Stimulated activated CD4-positive, alpha-beta T cell treated with anti-CD3 and anti-CD28 coated beads, TNF-alpha, amount 100 ng/mL, for 48 hours (primary cell): ENCODE measurements at regions not wholly inside any gene's neighbourhood (a gene's known extent, or its start where the extent isn't known, plus 50 kb on each side); places are given as distances from the start of the nearest gene placed in this dataset.
"Not testable (repeated sequence)": the region's sequence is repeated elsewhere in the genome, so short reads cannot be mapped to it uniquely, and the experiment has no call there.

Experiments
- DNase-seq, 3 donors: peaks; one replicate each; pipeline ENCODE4 v3.0.0-alpha.2; 2020; ENCODE audit warnings: low read depth in 3 of 3

DNA sequence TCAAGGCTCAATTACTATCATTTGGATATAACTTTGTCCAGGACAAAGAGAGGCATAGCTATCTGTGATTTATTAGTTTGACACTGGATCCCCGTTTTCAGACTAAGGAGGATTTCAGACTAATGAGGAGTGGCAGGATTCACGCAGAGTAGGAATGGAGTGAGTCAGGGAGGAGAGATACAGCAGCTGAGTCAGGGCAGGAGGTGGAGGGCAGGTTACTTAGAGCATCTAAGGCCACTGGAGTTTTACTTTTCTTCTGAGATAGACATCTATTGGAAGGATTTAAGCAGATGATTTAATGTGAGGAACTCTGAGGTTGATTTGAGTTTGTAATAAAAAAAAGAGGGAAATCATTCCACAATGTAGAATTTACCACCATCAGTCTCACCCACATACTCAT is 110.6 kb downstream of the RPIA start:
- not testable (repeated sequence) for DNase-seq

DNA sequence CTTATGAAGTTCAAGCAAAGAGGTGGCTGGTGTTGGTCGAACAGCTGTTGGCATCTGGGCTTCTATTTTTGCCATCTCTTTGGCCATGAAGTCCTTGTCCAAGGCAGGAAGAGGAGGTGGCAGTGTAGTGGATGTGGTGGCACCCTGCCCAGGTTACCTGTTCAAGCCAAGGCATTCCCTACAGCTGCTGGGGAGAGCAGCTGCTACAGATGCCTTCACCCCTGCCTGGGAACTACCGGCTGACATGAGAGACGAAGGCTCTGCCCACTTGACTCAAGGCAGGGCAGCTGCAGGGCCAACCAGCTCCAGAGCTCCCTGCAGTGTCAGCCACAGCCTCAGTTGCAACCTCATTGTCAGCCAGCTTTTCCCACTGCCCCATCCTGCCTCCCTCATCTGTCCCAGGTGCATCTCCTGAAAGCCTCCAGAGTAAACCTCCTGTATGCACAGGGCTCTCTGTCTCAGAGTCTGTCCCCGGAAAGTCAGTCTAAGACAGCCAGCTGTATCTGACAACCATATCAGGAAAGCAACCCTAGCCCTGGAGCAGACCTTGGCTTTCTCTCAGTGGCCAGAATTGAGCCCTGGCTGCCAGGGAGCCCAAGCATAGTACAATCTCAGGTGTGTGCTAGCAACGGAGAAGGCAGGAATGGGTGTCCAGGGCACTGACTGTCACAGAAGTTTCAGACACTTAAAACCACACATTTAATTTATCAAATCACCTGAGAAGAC is 115.9 kb downstream of the RPIA start:
- no peak for DNase-seq

DNA sequence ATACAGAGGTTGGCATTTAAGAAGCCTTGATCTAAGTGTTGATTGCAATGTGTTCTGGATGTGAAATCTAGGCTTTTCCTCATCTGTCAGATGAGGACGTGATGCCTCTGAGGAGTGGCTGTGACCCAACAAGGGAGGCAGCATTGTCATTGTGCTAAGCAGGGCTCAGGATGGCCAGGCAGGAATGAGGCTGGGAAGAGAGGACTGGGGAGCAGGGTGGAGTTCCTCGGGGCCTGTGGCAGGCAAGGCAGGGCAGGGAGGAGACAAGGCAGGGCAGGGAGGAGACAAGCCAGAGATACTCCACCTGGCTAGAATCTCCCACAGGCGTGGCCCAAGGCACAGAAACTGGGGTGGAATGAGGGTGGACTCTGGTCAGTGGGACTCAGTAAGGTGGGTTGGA is 116.6 kb downstream of the RPIA start:
- no peak for DNase-seq

DNA sequence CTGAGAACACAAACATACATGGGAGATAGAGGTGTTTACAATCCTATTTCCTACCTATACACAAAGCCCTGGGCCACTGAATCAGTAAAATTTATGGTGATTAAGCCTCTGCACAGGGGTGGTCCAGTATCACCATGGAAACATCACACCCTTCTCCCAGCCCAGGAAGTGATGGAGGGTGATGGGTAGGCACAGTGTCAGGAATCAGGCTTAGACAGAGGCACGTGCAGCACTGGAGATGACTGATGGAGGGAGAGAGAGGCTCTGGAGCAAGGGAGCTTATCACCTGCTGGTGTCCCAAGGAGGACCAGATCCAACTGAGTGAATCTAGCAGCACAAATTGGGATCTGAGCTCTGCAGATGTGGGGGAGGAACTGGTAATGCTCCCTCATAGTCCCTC is 117.2 kb downstream of the RPIA start:
- no peak for DNase-seq

DNA sequence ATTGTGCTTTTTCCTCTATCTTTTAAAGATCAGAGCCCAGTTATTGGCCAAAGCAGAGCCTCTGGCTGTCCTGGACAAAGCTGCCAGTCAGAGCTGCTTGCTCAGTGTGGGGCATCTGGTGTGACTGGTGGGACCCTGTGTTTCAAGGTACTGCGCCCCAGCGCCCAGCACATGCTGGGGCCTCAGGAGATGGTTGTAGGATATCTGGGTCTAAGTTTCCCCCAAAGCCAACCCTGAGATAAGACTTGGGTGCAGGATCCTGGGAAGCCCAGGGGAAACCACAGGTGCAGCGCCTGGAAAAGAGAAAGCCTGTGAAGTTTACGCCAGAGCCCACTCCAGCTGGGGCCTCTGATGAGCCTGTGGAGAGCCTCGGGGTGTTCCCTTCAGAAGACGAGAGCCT is 117.7 kb downstream of the RPIA start:
- no peak for DNase-seq

DNA sequence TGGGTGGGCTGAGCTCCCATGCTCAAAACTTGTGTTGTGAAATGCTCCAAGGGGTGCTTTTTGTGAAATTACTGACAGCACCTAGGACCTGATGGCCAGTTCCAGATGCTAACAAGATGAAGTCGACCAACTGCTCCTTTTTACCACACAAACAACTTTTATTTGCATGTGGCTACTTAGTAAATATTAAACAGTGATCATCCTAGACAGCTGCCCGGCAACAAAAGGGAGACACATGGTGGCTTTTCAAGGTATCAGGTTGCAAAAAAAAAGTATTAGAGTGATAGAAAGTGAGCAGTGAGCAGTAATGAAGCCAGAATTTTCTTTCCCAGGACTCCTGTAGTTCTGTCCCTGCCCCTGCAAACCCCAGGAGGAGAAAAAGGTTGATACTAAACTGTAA is 118.5 kb downstream of the RPIA start:
- no peak for DNase-seq

DNA sequence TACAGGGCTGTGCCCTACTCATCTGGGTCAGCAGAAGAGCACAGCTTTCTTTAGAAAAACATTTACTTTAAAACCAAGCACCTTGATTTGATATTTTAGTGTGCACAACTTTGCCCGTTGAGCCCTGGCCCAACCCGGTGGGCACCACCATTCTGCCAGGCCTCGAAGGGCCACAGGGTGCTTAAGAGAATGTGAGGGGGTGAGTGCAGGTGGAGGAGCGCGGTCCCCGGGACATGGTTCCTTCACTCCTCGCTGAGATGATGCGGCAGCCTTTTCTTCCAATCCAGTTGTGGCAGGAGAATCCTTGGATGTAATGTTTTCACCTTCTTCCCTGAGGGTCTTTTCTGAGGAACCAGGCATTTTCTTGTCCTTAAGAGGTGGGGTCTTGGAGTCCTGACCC is 119.0 kb downstream of the RPIA start:
- no peak for DNase-seq

DNA sequence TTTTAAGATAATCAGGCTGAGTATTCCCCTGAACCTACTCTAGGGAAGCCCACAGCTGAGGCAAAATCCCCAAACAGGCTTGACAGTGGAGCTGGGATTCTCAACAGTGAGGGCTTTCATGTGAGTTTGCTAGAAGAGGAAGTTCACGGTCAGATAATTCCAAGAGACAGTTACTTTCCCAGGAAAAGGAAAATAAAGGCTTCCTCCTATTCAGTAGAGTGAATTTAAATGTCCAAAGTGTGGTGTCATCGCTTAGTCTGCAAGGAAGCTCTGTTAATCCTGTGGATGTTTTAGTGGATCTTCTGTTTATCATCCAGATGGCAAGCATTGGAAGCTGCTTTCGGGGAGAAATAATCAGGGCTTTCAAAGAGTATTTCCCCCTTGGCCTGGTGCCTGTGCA is 119.8 kb downstream of the RPIA start:
- no peak for DNase-seq

DNA sequence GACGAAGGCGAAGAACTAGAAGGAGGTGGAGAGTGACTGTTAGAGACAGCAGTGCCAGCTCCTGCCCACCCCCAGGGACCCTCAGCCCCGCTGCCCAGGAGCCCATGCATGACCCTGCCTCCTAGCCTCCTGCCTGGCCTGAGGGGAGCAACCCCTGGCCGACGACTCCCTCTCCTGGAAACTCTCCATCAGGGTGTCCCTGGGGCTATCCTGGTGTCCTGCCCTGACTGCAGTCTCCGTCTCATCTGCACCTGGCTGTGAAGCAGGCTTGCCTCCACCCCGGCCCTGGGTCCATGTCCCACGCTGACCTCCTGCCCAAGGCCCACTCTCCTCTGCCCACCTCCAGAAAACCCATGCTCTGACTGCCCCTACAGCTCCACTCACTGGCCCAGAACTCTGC is 120.2 kb downstream of the RPIA start:
- DNase-seq, result no peak

DNA sequence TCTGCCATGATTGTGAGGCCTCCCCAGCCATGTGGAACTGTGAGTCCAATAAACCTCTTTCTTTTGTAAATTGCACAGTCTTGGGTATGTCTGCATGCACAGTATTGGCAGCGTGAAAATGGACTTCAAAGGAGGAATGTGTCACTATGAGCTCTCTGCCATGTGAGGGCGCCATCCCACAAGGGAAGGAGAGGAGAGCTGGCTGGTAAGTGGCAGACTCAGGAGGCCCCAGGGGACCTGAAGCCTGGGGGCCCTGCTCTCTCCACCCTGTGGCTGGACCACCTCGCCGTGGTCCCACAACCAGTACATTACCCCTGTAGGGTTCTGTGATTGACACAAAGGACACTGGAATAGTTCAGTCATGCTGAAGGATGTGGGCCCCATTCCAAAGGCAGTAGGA is 122.1 kb downstream of the RPIA start:
- DNase-seq, result no peak

DNA sequence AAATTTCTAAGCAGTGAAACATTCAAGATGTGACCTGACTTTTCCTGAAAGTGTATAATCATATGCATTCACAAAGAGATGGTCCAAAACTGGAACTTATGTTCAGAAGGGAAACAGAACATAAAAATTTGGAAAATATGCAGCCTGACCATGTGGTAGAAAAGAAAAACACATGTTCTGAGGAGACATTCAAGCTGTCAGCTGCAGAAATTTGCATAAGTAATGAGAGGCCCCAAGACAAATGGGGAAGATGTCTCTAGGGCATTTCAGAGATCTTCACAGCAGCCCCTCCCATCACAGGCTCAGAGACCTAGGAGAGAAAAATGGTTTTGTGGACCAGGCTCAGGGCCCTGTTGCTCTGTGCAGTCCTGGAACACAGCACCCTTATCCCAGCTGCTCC is 123.8 kb downstream of the RPIA start:
- DNase-seq, result no peak

DNA sequence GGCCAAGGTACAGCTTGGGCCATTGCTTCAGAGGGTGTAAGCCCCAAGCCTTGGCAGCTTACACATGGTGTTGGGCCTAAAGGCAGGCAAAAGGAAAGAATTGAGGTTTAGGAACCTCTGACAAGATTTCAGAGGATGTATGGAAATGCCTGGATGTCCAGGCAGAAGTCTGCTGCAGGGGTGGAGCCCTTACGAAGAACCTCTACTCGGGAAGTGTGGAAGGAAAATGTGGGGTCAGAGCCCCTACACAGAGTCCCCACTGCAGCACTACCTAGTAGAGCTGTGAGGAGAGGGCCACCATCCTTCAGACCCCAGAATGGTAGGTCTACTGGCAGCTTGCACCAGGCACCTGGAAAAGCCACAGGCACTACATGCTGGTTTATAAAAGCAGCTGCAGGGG is 124.2 kb downstream of the RPIA start:
- no peak for DNase-seq

DNA sequence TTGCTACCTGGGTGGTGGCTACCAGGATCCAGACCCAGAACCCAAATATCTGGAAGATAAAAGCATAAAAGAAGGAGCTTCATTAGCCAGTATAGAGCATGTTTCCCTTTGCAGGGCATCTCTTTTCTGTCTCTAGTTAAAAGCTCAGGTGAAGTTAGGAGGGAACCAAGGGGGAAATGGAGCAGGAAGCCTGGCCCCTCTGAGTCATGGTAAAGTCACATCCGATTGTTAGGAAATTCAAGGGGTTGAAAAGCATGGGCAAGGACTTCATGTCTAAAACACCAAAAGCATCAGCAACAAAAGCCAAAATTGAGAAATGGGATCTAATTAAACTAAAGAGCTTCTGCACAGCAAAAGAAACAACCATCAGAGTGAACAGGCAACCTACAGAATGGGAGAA is 126.9 kb downstream of the RPIA start:
- no peak for DNase-seq

DNA sequence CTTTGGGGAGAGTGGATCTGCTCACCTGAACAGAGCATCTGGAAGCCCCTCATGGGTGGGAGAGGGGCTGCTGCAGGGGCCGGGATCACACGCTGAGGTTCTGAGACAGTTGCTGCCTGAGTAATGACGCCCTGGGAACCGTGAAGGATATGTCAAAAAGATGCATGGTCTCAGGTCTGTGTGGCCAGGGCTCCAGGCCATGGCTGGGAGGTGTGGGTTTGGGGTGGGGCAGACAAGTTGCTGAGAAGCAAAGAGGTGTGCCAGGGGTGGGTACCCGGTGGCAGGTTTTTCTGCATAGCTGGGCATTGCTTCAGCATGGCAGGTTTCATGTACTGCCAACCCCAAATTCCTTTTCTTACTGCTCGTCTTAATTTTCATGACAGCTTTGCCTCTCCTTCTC is 133.5 kb downstream of the RPIA start:
- DNase-seq, result no peak

DNA sequence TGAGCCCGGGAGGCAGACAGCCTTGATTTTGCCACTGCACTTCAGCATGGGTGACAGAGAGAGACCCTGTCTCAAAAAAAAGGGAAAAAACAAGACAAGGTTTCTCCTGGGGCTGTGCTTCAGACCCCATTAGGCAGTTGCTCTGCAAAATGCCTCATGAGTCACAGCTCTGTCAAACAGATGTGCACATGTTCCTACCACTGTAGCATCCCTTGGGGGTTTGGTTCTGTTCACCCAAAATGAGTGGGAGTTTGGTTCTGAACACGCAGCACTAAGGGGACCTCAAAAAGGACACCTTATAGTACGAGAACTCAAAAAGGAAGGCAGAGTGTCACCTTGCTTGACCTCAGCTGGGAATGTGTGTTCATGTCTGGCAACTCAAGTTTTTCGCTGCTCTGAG is 134.9 kb downstream of the RPIA start:
- DNase-seq, result no peak

DNA sequence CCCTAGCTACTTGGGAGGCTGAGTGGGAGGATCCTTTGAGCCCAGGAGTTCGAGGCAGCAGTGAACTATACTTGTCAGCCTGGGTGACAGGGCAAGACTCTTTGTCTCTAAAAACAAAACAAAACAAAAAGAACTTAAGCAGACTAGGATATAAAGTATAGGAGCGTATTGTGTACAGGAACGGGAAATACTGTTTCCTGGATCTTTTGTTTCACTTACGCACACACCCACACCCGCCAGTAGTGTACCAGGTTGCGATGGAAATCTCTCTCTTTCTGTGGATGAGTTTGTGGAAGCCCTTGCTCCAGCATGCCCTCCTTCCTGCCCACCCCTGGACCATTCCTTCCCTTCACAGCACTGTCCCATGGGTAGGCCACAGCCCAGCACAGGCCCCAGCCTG is 136.3 kb downstream of the RPIA start:
- no peak for DNase-seq

DNA sequence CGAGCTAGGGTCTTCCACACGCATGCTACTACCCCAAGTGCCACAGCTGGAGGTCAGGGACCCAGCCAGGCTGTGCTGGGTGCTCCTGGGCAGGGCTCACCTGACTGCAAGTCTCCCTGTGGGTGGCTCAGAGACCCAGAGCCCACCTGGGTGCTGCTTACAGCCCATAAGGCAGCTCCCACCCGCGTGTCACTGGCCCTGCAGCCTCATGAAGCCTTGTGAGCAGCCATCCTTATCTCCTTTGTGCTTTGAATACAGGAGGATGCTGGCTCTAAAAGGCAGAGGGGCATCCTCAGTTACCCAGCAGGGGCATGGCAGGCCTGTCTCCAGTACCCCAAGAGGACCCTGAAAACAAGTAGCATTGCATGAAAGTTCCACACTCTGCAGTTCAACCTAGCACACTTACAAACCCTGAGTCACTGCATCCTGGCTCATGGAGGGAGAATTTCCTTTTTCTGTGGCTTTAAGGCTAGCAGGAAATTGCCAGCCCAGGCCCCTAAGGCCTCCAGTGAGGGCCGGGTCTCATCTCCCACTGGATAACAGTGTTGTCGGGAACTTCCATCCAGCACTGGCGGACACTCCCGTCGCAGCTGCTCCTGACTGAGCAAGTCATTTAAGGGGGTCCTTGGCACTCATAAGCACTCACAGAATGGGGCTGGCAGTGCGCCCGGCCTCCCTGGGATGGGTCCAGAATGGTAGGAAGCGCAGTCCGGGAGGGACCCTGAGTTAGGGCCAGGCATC is 137.1 kb downstream of the RPIA start:
- DNase-seq, result no peak

DNA sequence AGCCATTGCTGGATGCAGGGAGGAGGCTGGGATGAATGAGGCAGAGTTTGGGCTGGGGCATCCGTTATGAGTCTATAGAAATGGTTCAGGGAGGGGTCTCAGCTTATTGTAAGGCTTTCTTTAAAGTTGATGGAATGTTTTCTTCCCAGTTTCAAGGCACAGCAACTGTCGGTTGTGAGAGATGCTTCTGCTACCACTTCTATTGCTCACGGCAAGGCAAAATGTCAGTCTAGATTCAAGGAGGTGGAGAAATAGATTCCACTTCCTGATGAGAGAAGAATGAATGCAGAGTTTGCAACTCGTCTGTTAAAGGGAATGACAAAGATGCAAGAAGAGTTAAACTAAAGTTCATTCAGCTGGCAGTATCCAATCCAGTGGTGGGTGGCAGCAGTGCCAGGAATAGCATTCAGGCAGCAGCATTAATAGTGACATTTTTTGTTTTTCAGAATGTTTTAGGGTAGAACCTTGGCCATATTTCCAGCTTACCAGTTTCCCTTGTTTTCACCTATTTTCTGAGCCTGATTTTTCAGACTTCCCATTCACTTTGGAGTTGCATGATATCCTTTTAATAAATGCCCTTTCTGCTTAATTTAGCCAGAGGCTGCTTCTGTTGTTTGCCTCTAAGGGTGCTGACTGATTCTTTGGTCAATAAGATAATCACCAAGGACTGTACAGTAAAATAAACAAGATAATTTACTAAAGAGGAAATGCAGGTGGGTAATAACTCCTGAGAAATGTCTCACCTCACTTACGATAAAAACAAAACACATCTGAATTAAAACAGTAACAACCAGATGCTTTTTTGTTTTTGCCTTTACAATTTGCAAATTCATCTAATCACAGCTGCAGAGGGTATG is 138.4 kb downstream of the RPIA start:
- DNase-seq, result no peak

DNA sequence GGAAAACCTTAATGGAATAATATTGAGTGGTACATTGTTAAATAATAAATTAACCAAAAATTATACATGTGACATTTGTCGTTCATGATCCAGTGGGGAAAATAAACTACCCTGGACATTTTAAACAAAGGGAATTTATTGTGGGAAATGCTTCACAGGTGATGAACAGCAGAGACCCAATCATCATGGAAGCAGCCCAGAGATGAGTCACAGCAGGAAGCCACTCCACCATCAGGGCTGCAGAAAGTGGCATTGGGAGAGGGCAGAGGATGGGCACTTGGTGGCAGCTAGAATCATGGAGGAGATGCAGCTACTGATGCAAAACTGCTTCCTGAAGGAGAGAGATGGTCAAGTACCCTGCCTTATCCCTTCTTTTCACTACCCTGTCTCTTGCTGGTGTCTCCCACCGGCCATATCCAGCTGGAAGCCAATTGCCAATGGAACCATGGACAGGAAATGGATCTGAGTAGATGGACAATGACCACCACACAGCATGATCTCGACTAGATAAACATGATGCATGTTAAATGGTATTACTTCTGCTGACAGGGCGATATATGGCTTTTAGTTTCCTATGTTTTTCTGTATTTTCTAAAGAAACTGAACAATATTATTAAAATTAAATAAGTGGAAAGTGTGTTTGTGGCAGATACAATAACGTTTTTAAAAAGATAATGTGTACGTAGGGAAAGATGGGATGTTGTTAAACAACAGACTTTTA is 139.8 kb downstream of the RPIA start:
- no peak for DNase-seq

DNA sequence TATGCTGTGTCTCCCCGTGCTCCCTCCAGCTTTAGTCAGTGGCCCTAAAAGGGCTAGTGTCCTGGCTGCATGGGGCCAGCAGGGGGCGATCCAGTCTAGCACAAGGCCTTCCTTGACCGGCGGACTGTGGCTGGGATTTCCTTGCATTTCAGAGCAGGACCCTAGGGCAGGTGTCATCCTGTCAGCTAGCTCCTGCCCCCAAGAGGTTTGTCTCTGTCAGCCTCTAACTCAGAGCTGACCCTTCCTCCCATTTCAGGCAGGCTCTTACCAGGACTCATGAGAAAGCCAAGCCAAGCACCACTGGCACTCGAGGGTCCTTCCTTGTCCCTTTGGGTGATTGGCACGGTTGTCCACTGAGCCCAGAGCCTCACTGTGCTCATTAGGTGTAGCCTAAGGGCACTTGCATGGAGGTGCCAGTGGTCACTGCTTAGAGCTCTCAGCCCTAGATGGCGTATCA is 140.3 kb downstream of the RPIA start:
- DNase-seq, result peak; percentile 7 to 42 (median 12)

DNA sequence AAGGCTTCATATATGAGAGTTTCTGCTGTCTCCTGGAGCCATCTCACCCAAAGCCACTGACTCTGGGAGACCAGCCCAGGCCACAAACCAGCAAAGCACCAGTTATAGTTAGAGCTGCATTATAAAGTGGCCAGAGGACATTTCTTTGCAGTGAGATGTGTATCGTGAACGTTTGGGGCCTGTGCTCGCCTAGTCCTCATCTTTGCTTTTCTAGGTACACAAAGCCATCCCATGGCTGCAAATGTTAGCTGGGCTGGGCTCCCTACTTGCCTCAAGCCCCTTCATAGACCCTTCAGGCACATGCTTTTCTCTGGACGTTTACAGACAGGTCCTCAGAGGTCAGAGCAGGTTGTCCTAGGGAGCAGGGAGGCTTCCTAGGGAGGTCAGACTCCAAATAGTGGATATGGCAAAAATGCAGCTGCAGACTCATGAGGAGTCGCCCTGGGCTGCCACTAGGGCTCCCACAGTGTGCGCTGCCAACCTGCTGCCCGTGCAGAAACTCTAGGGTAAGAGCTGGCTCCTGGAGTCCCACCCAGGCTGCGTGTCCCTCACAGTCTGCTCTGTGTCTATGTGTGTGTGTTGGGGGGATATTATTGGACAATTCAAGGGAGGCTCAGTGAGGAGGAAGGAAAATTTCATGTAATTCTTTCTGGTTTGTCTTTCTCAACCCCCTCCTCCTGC is 141.0 kb downstream of the RPIA start:
- DNase-seq, result no peak
